ENCODE measurements at regions not wholly inside any gene's neighbourhood (a gene's known extent, or its start where the extent isn't known, plus 50 kb on each side); places are given as distances from the start of the nearest gene placed in this dataset.
"Not testable (repeated sequence)": the region's sequence is repeated elsewhere in the genome, so short reads cannot be mapped to it uniquely, and the experiment has no call there.

- no peaks in the 10 kb centered on the region for H3F3A ChIP-seq (ENCODE audit: control insufficient read depth, insufficient read depth)
- TF ChIP-seq EZH2phosphoT487 (IDR thresholded peaks at IDR 0.05; ENCODE audit: borderline replicate concordance, low read length) (no peak), CTCF (IDR thresholded peaks at IDR 0.05; ENCODE audit: low read depth, low read length, poor library complexity, severe bottlenecking) (no peak)
- no peak overlapping the region for H3K4me3 ChIP-seq (ENCODE audit: low read length)
- no peaks in the 10 kb centered on the region for H4K20me1 ChIP-seq (ENCODE audit: control insufficient read depth, insufficient read depth, low read depth, low read length)
- no peak overlapping the region for H3K27ac ChIP-seq (ENCODE audit: low read depth, low read length)
- H3K79me2 ChIP-seq (ENCODE audit: control insufficient read depth, low read length), result no peaks in the 10 kb centered on the region
- H3K9me2 ChIP-seq (replicated peaks; ENCODE audit: control insufficient read depth, low read length), result no peaks in the 10 kb centered on the region
- H3K4me1 ChIP-seq (ENCODE audit: control insufficient read depth, low read length), result no peaks in the 10 kb centered on the region
- H3K36me3 ChIP-seq (ENCODE audit: control insufficient read depth, low read length), result no peaks in the 10 kb centered on the region
- H3K27me3 ChIP-seq (ENCODE audit: control insufficient read depth, low read length), result no peaks in the 10 kb centered on the region
- H3K9me3 ChIP-seq (ENCODE audit: control insufficient read depth, insufficient read depth, low read length), result no peaks in the 10 kb centered on the region
- no peak overlapping the region for H3K4me2 ChIP-seq (ENCODE audit: low read length)
These were observed 89.8 kb upstream of the ARMCX2 start for GRCh38 chrX:101749436-101749835.

DNA sequence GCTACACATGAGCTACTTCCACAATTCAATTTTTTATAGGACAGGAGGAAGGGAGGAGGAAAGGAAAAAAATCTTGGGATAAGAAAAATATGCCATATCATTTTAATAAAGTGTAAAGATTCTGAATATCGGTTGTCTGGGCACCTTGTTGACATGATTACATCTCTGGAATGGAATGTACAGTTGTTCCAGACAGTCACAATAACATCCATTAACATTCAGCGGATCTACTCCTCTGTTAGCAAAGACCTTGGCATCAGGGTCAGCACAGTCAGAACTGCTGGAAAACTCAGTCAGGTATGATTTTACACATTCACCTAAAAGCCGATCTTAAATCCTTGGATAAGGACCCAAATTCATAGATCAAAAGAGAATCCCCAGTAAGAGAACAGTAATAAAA lies 85.4 kb upstream of the ARMCX2 start:
- H3K27ac ChIP-seq (ENCODE audit: low read depth, low read length), result no peak overlapping the region
- H3K4me1 ChIP-seq (ENCODE audit: control insufficient read depth, low read length), result no peaks in the 10 kb centered on the region
- H3K9me2 ChIP-seq (replicated peaks; ENCODE audit: control insufficient read depth, low read length), result no peaks in the 10 kb centered on the region
- H3K4me3 ChIP-seq (ENCODE audit: low read length), result no peak overlapping the region
- no peaks in the 10 kb centered on the region for H3K9me3 ChIP-seq (ENCODE audit: control insufficient read depth, insufficient read depth, low read length)
- no peak overlapping the region for H3K4me2 ChIP-seq (ENCODE audit: low read length)
- no peaks in the 10 kb centered on the region for H3K36me3 ChIP-seq (ENCODE audit: control insufficient read depth, low read length)
- H3K27me3 ChIP-seq (ENCODE audit: control insufficient read depth, low read length), result no peaks in the 10 kb centered on the region
- no peaks in the 10 kb centered on the region for H3K79me2 ChIP-seq (ENCODE audit: control insufficient read depth, low read length)
- TF ChIP-seq EZH2phosphoT487 (IDR thresholded peaks at IDR 0.05; ENCODE audit: borderline replicate concordance, low read length), result no peak
- TF ChIP-seq CTCF (IDR thresholded peaks at IDR 0.05; ENCODE audit: low read depth, low read length, poor library complexity, severe bottlenecking), result no peak
- no peaks in the 10 kb centered on the region for H3F3A ChIP-seq (ENCODE audit: control insufficient read depth, insufficient read depth)
- no peaks in the 10 kb centered on the region for H4K20me1 ChIP-seq (ENCODE audit: control insufficient read depth, insufficient read depth, low read depth, low read length)

DNA sequence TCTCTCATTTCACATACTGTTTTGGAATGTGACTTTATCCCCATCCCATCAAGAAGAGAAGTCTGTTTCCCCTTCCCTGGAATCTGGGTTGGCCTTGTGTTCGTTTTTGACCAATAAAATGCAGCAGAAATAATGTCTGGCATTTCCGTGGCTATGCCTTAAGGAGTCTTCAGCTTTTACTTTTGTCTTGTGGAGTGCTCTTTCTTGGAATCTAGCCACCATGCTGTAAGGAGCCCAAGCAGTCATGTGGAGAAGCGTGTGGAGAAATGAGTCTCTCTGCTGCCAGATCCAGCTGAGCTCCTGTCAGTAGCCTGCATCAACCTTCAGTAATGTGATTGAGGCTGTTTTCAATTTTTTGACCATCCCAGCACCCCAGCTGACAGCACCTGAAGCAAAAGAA lies 84.4 kb upstream of the ARMCX2 start:
- H3K4me2 ChIP-seq (ENCODE audit: low read length), result no peak overlapping the region
- no peak for TF ChIP-seq CTCF (IDR thresholded peaks at IDR 0.05; ENCODE audit: low read depth, low read length, poor library complexity, severe bottlenecking)
- TF ChIP-seq EZH2phosphoT487 (IDR thresholded peaks at IDR 0.05; ENCODE audit: borderline replicate concordance, low read length), result no peak
- H3K9me3 ChIP-seq (ENCODE audit: control insufficient read depth, insufficient read depth, low read length), result no peaks in the 10 kb centered on the region
- H4K20me1 ChIP-seq (ENCODE audit: control insufficient read depth, insufficient read depth, low read depth, low read length), result no peaks in the 10 kb centered on the region
- no peaks in the 10 kb centered on the region for H3K4me1 ChIP-seq (ENCODE audit: control insufficient read depth, low read length)
- H3K4me3 ChIP-seq (ENCODE audit: low read length), result no peak overlapping the region
- no peaks in the 10 kb centered on the region for H3K27me3 ChIP-seq (ENCODE audit: control insufficient read depth, low read length)
- H3K79me2 ChIP-seq (ENCODE audit: control insufficient read depth, low read length), result no peaks in the 10 kb centered on the region
- H3K27ac ChIP-seq (ENCODE audit: low read depth, low read length), result no peak overlapping the region
- H3K9me2 ChIP-seq (replicated peaks; ENCODE audit: control insufficient read depth, low read length), result no peaks in the 10 kb centered on the region
- no peaks in the 10 kb centered on the region for H3F3A ChIP-seq (ENCODE audit: control insufficient read depth, insufficient read depth)
- H3K36me3 ChIP-seq (ENCODE audit: control insufficient read depth, low read length), result no peaks in the 10 kb centered on the region

GRCh38 chrX:101740642-101741041 lies 81.0 kb upstream of the ARMCX2 start:
- no peaks in the 10 kb centered on the region for H3K9me3 ChIP-seq (ENCODE audit: control insufficient read depth, insufficient read depth, low read length)
- H3K4me3 ChIP-seq (ENCODE audit: low read length), result no peak overlapping the region
- H3K4me2 ChIP-seq (ENCODE audit: low read length), result no peak overlapping the region
- no peaks in the 10 kb centered on the region for H3F3A ChIP-seq (ENCODE audit: control insufficient read depth, insufficient read depth)
- H3K9me2 ChIP-seq (replicated peaks; ENCODE audit: control insufficient read depth, low read length), result no peaks in the 10 kb centered on the region
- no peak overlapping the region for H3K27ac ChIP-seq (ENCODE audit: low read depth, low read length)
- no peaks in the 10 kb centered on the region for H3K79me2 ChIP-seq (ENCODE audit: control insufficient read depth, low read length)
- H3K4me1 ChIP-seq (ENCODE audit: control insufficient read depth, low read length), result no peaks in the 10 kb centered on the region
- TF ChIP-seq CTCF (IDR thresholded peaks at IDR 0.05; ENCODE audit: low read depth, low read length, poor library complexity, severe bottlenecking) (no peak), EZH2phosphoT487 (IDR thresholded peaks at IDR 0.05; ENCODE audit: borderline replicate concordance, low read length) (no peak)
- no peaks in the 10 kb centered on the region for H3K36me3 ChIP-seq (ENCODE audit: control insufficient read depth, low read length)
- H4K20me1 ChIP-seq (ENCODE audit: control insufficient read depth, insufficient read depth, low read depth, low read length), result no peaks in the 10 kb centered on the region
- no peaks in the 10 kb centered on the region for H3K27me3 ChIP-seq (ENCODE audit: control insufficient read depth, low read length)

- not testable (repeated sequence) for H3K4me1 ChIP-seq (ENCODE audit: control insufficient read depth, low read length); H3F3A ChIP-seq (ENCODE audit: control insufficient read depth, insufficient read depth); H3K36me3 ChIP-seq (ENCODE audit: control insufficient read depth, low read length); H4K20me1 ChIP-seq (ENCODE audit: control insufficient read depth, insufficient read depth, low read depth, low read length); H3K79me2 ChIP-seq (ENCODE audit: control insufficient read depth, low read length); H3K4me2 ChIP-seq (ENCODE audit: low read length); H3K27me3 ChIP-seq (ENCODE audit: control insufficient read depth, low read length); H3K4me3 ChIP-seq (ENCODE audit: low read length); H3K27ac ChIP-seq (ENCODE audit: low read depth, low read length); H3K9me2 ChIP-seq (replicated peaks; ENCODE audit: control insufficient read depth, low read length); H3K9me3 ChIP-seq (ENCODE audit: control insufficient read depth, insufficient read depth, low read length)
These were observed 79.2 kb upstream of the ARMCX2 start for GRCh38 chrX:101738867-101739266.
